A673 (cell line): ENCODE measurements at regions not wholly inside any gene's neighbourhood (a gene's known extent, or its start where the extent isn't known, plus 50 kb on each side); places are given as distances from the start of the nearest gene placed in this dataset.
A peak's percentile ranks its signal among the peaks of the same experiment; 100 is the strongest.

Source experiments
- BruUV-seq: library from RNA; stranded (reverse); fragments of 400-500 nt; replicated peaks from 2 replicates; lab custom pipeline; 2021; lab: Mats Ljungman, UMichigan
- CTCF ChIA-PET: fragments of 300-600 bp; sonication (Branson Sonifier 250); formaldehyde crosslinking; loops from one replicate; lab custom pipeline; 2022; ENCODE audit warnings: antibody characterized with exemption; lab: Charles Lee
- POLR2A ChIA-PET: fragments of 300-600 bp; sonication (Branson Sonifier 250); formaldehyde crosslinking; loops from one replicate; lab custom pipeline; 2022; ENCODE audit warnings: antibody characterized with exemption; ENCODE audit not compliant: low non-redundant PET; lab: Charles Lee
- DNase-seq: peaks from one replicate; pipeline ENCODE4 v3.0.0-alpha.2; 2015; ENCODE audit warnings: low spot score
- H3K27ac ChIP-seq: fragments of 200-600 bp; sonication (generic); 2 replicates; pipeline ENCODE4 v1.5.1; 2016; ENCODE audit warnings: mixed run types, low read depth, mild to moderate bottlenecking, mixed read lengths, antibody characterized with exemption, low read length; ENCODE audit not compliant: poor library complexity, severe bottlenecking
- H3K27me3 ChIP-seq: fragments of 200-600 bp; sonication (generic); replicated peaks from 2 replicates; pipeline ENCODE4 v1.6.1; 2017; ENCODE audit warnings: mixed run types, low read depth, mild to moderate bottlenecking, mixed read lengths, antibody characterized with exemption, low read length; ENCODE audit not compliant: insufficient read depth, poor library complexity
- H3K36me3 ChIP-seq: fragments of 200-600 bp; sonication (generic); 2 replicates; pipeline ENCODE4 v1.6.1; 2016; ENCODE audit warnings: mixed run types, mild to moderate bottlenecking, mixed read lengths, antibody characterized with exemption, low read length; ENCODE audit not compliant: insufficient read depth, poor library complexity, severe bottlenecking
- H3K4me1 ChIP-seq: fragments of 200-600 bp; sonication (generic); 2 replicates; pipeline ENCODE4 v1.6.1; 2017; ENCODE audit warnings: mixed run types, mild to moderate bottlenecking, mixed read lengths, antibody characterized with exemption, low read length; ENCODE audit not compliant: insufficient read depth, poor library complexity, severe bottlenecking
- H3K4me3 ChIP-seq: fragments of 200-600 bp; sonication (generic); 2 replicates; pipeline ENCODE4 v1.5.1; 2016; ENCODE audit warnings: low read depth, mixed run types, mild to moderate bottlenecking, mixed read lengths, low read length; ENCODE audit not compliant: poor library complexity, severe bottlenecking
- H3K9me3 ChIP-seq: fragments of 200-600 bp; sonication (generic); 2 replicates; pipeline ENCODE4 v1.6.1; 2016; ENCODE audit warnings: mixed run types, low read depth, mild to moderate bottlenecking, mixed read lengths, antibody characterized with exemption, low read length; ENCODE audit not compliant: poor library complexity, severe bottlenecking
- EZH2 ChIP-seq: fragments of 200-600 bp; sonication (generic); IDR thresholded peaks from 2 replicates; pipeline ENCODE4 v1.6.1; 2017; ENCODE audit warnings: borderline replicate concordance, low read depth, mild to moderate bottlenecking, mixed read lengths, antibody characterized with exemption, low read length; ENCODE audit not compliant: poor library complexity, severe bottlenecking
- intact Hi-C: fragments of 100-400 bp; cut with micrococcal nuclease; formaldehyde crosslinking; loops from one replicate; pipeline ENCODE4 v1.10.0; 2022; ENCODE audit not compliant: unreplicated experiment
- TF ChIP-seq, protein P1 (sequence below): fragments of 300-800, 200-600 bp; sonication (generic); conservative IDR thresholded peaks from 2 replicates; pipeline ENCODE4 v1.5.1; 2017; ENCODE audit warnings: low read depth, mild to moderate bottlenecking, antibody characterized with exemption, low read length, moderate library complexity, mixed read lengths

DNA sequence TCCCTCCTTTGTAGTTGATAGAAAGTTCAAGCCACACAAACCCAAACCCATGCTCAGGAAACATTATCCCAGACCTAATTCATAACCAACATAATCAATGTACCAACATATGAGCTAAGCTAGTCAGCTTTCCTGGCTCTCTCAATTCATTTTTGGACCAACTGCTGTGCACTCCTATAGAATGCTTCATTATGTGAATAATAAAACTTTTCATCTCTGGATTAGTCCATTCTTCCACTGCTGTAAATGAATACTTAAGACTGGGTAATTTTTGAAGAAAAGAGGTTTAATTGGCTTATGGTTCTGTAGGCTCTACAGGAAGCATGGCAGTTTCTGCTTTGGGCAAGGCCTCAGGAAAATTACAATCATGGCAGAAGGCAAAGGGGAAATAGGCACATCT, 651.9 kb downstream of the RERGL start:
- CTCF ChIA-PET: no interaction called here
- intact Hi-C loops: no loop called here
- Histone ChIP-seq H3K36me3 (no peaks in the 10 kb centered on the region), H3K27me3 (no peaks in the 10 kb centered on the region), H3K9me3 (peaks cover 26% of the 10 kb centered on the region), H3K4me3 (no peak overlapping the region), H3K4me1 (peaks cover 8% of the 10 kb centered on the region), H3K27ac (peak overlapping the region; percentile 16)
- TF ChIP-seq EZH2: no peak
- TF ChIP-seq, protein P1, sequence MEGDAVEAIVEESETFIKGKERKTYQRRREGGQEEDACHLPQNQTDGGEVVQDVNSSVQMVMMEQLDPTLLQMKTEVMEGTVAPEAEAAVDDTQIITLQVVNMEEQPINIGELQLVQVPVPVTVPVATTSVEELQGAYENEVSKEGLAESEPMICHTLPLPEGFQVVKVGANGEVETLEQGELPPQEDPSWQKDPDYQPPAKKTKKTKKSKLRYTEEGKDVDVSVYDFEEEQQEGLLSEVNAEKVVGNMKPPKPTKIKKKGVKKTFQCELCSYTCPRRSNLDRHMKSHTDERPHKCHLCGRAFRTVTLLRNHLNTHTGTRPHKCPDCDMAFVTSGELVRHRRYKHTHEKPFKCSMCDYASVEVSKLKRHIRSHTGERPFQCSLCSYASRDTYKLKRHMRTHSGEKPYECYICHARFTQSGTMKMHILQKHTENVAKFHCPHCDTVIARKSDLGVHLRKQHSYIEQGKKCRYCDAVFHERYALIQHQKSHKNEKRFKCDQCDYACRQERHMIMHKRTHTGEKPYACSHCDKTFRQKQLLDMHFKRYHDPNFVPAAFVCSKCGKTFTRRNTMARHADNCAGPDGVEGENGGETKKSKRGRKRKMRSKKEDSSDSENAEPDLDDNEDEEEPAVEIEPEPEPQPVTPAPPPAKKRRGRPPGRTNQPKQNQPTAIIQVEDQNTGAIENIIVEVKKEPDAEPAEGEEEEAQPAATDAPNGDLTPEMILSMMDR: no peak
- POLR2A ChIA-PET: no interaction called here
- peak; percentile 90 for DNase-seq
- BruUV-seq: no TSS peak

DNA sequence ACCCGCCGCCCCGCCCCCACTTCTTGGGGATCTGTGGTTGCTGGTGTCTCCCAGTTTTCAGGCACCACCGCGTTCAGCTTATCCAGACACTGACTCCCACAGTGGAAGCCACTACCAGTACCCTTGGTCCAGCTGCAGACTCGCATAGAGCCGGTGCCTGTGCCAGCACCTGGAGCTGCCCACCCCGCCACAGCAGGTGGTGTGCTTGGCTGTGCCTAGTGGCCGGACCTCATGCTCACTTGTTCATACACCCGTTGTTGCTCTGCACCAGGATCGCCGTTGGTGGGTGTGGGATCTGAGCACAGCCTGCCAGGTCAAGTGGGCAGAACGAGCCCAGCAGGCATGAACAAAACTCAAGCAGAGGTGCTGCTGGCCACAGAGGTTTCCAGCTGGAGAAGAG, 673.2 kb downstream of the RERGL start:
- Histone ChIP-seq H3K27me3 (no peaks in the 10 kb centered on the region), H3K36me3 (no peaks in the 10 kb centered on the region), H3K9me3 (no peaks in the 10 kb centered on the region), H3K27ac (no peak overlapping the region), H3K4me1 (no peaks in the 10 kb centered on the region), H3K4me3 (no peak overlapping the region)
- POLR2A ChIA-PET: no interaction called here
- intact Hi-C loops: no loop called here
- DNase-seq: no peak
- no peak for TF ChIP-seq EZH2
- TF ChIP-seq, protein P1: no peak
- CTCF ChIA-PET: no interaction called here
- no TSS peak for BruUV-seq

DNA sequence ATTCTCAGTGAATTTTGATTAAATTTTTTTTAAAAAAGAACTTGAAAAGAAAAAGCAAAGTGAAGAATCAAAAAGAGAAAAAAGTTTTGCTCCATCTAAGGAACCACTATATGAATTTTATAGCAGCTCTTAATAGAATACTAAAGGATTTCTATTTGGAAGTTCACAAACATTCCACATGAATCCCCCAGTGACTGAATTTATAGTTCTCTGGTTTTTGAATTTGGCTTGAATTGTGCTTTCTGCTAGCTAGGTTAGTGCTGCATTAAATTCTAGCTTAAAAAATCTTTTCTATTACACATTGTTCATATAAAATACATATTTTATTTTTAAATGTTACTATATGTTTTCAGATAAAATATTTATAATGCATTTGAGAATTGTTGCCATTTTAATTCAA, 675.4 kb downstream of the RERGL start:
- H3K27me3 ChIP-seq: no peaks in the 10 kb centered on the region
- intact Hi-C loops: no loop called here
- ChIA-PET CTCF (no interaction called here), POLR2A (interaction anchor here (0.6 kb wide), 1 partner anchor 22 kb away, joined by 4 read pairs; no protein-coding TSS in a partner anchor)
- no peaks in the 10 kb centered on the region for H3K36me3 ChIP-seq
- no peaks in the 10 kb centered on the region for H3K9me3 ChIP-seq
- no peaks in the 10 kb centered on the region for H3K4me1 ChIP-seq
- no peak overlapping the region for H3K27ac ChIP-seq
- BruUV-seq: no TSS peak
- no peak overlapping the region for H3K4me3 ChIP-seq
- TF ChIP-seq, protein P1: no peak
- TF ChIP-seq EZH2: no peak
- no peak for DNase-seq
